ENCODE measurements at regions not wholly inside any gene's neighbourhood (a gene's known extent, or its start where the extent isn't known, plus 50 kb on each side); places are given as distances from the start of the nearest gene placed in this dataset.

DNA sequence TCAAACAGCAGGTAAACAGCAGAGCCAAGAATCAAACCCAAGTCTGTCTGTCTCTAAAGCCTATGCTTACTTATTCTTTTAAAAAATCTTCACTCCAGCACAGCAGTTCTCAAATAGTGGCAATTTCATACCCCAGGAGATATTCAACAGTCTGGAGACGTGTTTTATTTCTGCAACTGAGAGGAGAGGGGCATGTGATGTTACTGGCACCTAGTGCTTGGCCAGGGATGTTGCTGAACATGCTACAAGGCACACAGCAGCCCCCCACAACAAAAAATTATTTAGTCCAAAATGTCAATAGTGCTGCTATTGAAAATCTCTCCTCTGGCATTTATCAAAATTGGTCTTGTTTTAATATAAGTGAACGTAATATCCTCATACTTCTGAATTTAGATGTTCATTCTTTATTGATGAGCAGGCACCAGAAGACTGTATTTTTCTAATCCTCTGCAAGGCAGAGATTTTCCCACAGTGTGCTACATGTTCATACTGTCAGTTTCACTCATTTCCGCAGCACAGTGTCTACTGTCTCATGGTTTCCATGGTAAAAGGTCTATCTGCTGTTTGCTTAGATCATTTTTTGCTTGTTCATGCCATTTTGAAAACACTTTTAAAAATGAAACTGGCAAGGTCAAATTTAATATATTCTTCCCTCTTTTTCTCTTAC, 90.5 kb downstream of the LRATD1 start:
- RAD21 ChIA-PET (ENCODE audit: unreplicated experiment) = no interaction called here
- POLR2A ChIA-PET = no interaction called here
- Histone ChIP-seq H4K20me1 (ENCODE audit: control insufficient read depth, insufficient read depth) (no peaks in the 10 kb centered on the region), H3K9ac (ENCODE audit: control insufficient read depth, insufficient read depth, low read length) (no peak overlapping the region), H3K79me2 (ENCODE audit: control insufficient read depth, insufficient read depth, low read length) (no peaks in the 10 kb centered on the region), H3K4me3 (no peak overlapping the region), H3K9me3 (replicated peaks; ENCODE audit: control insufficient read depth, insufficient read depth, low read length) (no peaks in the 10 kb centered on the region), H3K36me3 (ENCODE audit: control insufficient read depth in 2 of 2, insufficient read depth in 2 of 2, low read length in 1 of 2) (no peaks in the 10 kb centered on the region), H3K4me1 (ENCODE audit: control insufficient read depth, insufficient read depth, low read length) (no peaks in the 10 kb centered on the region), H2AFZ (ENCODE audit: control insufficient read depth, low read depth, low read length) (no peak overlapping the region), H3K4me2 (ENCODE audit: control insufficient read depth, insufficient read depth) (no peak overlapping the region), H3K27me3 (replicated peaks in 1 of 2; ENCODE audit: control insufficient read depth in 2 of 2, insufficient read depth in 2 of 2, low read length in 1 of 2) (no peaks in the 10 kb centered on the region), H3K27ac (ENCODE audit: control insufficient read depth, insufficient read depth) (no peak overlapping the region)
- TF ChIP-seq MYB (IDR thresholded peaks at IDR 0.05; ENCODE audit: borderline replicate concordance, low read depth, low read length) = no peak
- TF ChIP-seq POU2F2 (IDR thresholded peaks at IDR 0.05; ENCODE audit: borderline replicate concordance, low read depth, low read length) = no peak
- TF ChIP-seq BMI1 (IDR thresholded peaks at IDR 0.05; ENCODE audit: borderline replicate concordance) = no peak
- TF ChIP-seq, protein P1, sequence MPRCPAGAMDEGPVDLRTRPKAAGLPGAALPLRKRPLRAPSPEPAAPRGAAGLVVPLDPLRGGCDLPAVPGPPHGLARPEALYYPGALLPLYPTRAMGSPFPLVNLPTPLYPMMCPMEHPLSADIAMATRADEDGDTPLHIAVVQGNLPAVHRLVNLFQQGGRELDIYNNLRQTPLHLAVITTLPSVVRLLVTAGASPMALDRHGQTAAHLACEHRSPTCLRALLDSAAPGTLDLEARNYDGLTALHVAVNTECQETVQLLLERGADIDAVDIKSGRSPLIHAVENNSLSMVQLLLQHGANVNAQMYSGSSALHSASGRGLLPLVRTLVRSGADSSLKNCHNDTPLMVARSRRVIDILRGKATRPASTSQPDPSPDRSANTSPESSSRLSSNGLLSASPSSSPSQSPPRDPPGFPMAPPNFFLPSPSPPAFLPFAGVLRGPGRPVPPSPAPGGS (IDR thresholded peaks at IDR 0.05; ENCODE audit: borderline replicate concordance, insufficient read depth, low read depth, low read length, poor library complexity, severe bottlenecking) = no peak
- no peak for TF ChIP-seq MTA2 (IDR thresholded peaks at IDR 0.05; ENCODE audit: low read depth)
- no peak for TF ChIP-seq CHD1 (IDR thresholded peaks at IDR 0.05; ENCODE audit: low read depth, low read length)
- no peak for TF ChIP-seq MXI1 (IDR thresholded peaks at IDR 0.05; ENCODE audit: low read depth, low read length)
- in situ Hi-C loops (cut with MboI) (no loop called here), intact Hi-C loops (cut with micrococcal nuclease; ENCODE audit: unreplicated experiment) (no loop called here)
- no peak for DNase-seq (ENCODE audit: low read depth, low spot score)
- CTCF ChIA-PET = no interaction called here
- no peak for FAIRE-seq
- SMC1A ChIA-PET (ENCODE audit: uncharacterized antibody, unreplicated experiment) = interaction anchor here (0.6 kb wide), 1 partner anchor 1898 kb away, joined by 3 read pairs; no protein-coding TSS in a partner anchor
- 8% methylated on average over 3 of the region's 3 CpGs for WGBS (ENCODE audit: insufficient coverage, insufficient replicate concordance, low lambda C conversion rate, missing lambda C conversion rate)
- no peak for ATAC-seq
- no TSS peak for BruUV-seq (replicated peaks)

All from GM12878 (cell line).